ENCODE measurements at regions not wholly inside any gene's neighbourhood (a gene's known extent, or its start where the extent isn't known, plus 50 kb on each side); places are given as distances from the start of the nearest gene placed in this dataset.

GRCh38 chr6:23340271-23340670 is 770.9 kb downstream of the HDGFL1 start:
- no peak overlapping the region for H3K4me3 ChIP-seq (ENCODE audit: low read depth in 1 of 3, low read length in 3 of 3)
- TF ChIP-seq RXRA (IDR thresholded peaks at IDR 0.05) (no peak), EGR1 (IDR thresholded peaks at IDR 0.05; ENCODE audit: low read depth in 2 of 2) (no peak), HNF4G (IDR thresholded peaks at IDR 0.05) (no peak), SP1 (IDR thresholded peaks at IDR 0.05) (no peak), ATF3 (IDR thresholded peaks at IDR 0.05) (no peak), HNF4A (conservative IDR thresholded peaks at IDR 0.05) (no peak), CTCF (IDR thresholded peaks at IDR 0.05; ENCODE audit: low read depth, low read length, missing input control) (no peak)
- H3K36me3 ChIP-seq (ENCODE audit: control insufficient read depth in 4 of 4, insufficient read depth in 3 of 4, low read depth in 1 of 4, low read length in 3 of 4) = no peaks in the 10 kb centered on the region
- H3K27ac ChIP-seq (ENCODE audit: low read depth in 1 of 2, low read length in 2 of 2) = no peak overlapping the region
- 90% methylated on average over 3 of the region's 3 CpGs for WGBS
- peaks cover 0 to 3% (median under 1%) of the 10 kb centered on the region in 4 donors for H3K9me3 ChIP-seq (ENCODE audit: control insufficient read depth in 4 of 4, low read length in 3 of 4)
- H3K27me3 ChIP-seq (ENCODE audit: control insufficient read depth in 4 of 4, insufficient read depth in 4 of 4, low read length in 3 of 4) = no peaks in the 10 kb centered on the region
- H3K4me1 ChIP-seq (ENCODE audit: control insufficient read depth in 4 of 4, insufficient read depth in 4 of 4, low read length in 3 of 4) = no peaks in the 10 kb centered on the region
- H3K9ac ChIP-seq (ENCODE audit: low read depth in 1 of 2, low read length in 2 of 2) = no peak overlapping the region
- DNase-seq (ENCODE audit: low spot score) = no peak

DNA sequence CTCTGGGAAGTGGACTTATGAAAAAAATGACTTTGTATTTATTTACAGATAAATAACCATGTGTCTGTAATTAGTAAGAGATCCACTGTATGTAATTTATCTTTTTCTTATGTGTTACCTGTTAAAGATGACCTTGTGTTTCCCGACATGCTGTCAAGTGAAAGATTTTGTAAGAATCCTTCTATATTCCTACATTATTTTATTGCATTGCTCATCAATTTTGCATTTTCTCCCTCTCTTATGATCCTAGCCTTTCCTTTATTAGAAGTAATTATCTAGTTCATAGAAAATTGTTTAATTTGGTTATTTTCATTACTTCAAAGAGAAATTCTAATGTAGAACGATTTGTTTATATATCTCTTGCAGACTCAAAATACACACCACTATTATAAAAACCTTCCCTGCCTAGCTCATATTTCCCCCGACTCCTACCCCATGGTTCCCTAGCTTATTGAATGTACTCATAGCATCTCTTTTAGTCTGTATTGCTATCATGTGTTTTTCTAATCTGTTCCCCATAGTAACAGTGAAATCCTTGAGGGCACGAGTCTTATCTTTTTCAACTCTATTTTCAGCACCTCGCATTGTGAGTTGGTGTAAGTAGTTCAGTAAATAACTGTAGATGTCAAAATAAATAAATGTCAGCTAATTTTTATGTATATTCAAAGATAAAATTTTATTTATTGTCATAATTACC is 774.4 kb downstream of the HDGFL1 start:
- no peak for DNase-seq (ENCODE audit: low spot score)
- Histone ChIP-seq H3K4me1 (ENCODE audit: control insufficient read depth in 4 of 4, insufficient read depth in 4 of 4, low read length in 3 of 4) (no peaks in the 10 kb centered on the region), H3K9ac (ENCODE audit: low read depth in 1 of 2, low read length in 2 of 2) (no peak overlapping the region), H3K27me3 (ENCODE audit: control insufficient read depth in 4 of 4, insufficient read depth in 4 of 4, low read length in 3 of 4) (no peaks in the 10 kb centered on the region), H3K36me3 (ENCODE audit: control insufficient read depth in 4 of 4, insufficient read depth in 3 of 4, low read depth in 1 of 4, low read length in 3 of 4) (no peaks in the 10 kb centered on the region), H3K4me3 (ENCODE audit: low read depth in 1 of 3, low read length in 3 of 3) (no peak overlapping the region), H3K9me3 (ENCODE audit: control insufficient read depth in 4 of 4, low read length in 3 of 4) (peaks cover 0 to 3% (median under 1%) of the 10 kb centered on the region in 4 donors), H3K27ac (ENCODE audit: low read depth in 1 of 2, low read length in 2 of 2) (no peak overlapping the region)
- WGBS = 89% methylated on average over 5 of the region's 5 CpGs
- TF ChIP-seq HNF4G (IDR thresholded peaks at IDR 0.05) = no peak
- no peak for TF ChIP-seq JUND (IDR thresholded peaks at IDR 0.05)
- TF ChIP-seq GABPA (IDR thresholded peaks at IDR 0.05 in 1 of 2, conservative IDR thresholded peaks at IDR 0.05 in 1 of 2) = no peak
- no peak for TF ChIP-seq REST (IDR thresholded peaks at IDR 0.05)
- no peak for TF ChIP-seq YY1 (IDR thresholded peaks at IDR 0.05)
- TF ChIP-seq SP1 (IDR thresholded peaks at IDR 0.05) = no peak
- no peak for TF ChIP-seq FOXA1 (IDR thresholded peaks at IDR 0.05)

- TF ChIP-seq TAF1 (conservative IDR thresholded peaks at IDR 0.05) (no peak), ATF3 (IDR thresholded peaks at IDR 0.05) (no peak)
- no peak for DNase-seq (ENCODE audit: low spot score)
Observed at GRCh38 chr6:23348185-23348584, 777.8 kb upstream of the NRSN1 start.

More at GRCh38 chr6:23348185-23348584, 777.8 kb upstream of the NRSN1 start:
- no peaks in the 10 kb centered on the region for H3K4me1 ChIP-seq (ENCODE audit: control insufficient read depth in 4 of 4, insufficient read depth in 4 of 4, low read length in 3 of 4)
- H3K27me3 ChIP-seq (ENCODE audit: control insufficient read depth in 4 of 4, insufficient read depth in 4 of 4, low read length in 3 of 4) = no peaks in the 10 kb centered on the region
- H3K27ac ChIP-seq (ENCODE audit: low read depth in 1 of 2, low read length in 2 of 2) = no peak overlapping the region
- H3K4me3 ChIP-seq (ENCODE audit: low read depth in 1 of 3, low read length in 3 of 3) = no peak overlapping the region
- H3K36me3 ChIP-seq (ENCODE audit: control insufficient read depth in 4 of 4, insufficient read depth in 3 of 4, low read depth in 1 of 4, low read length in 3 of 4) = no peaks in the 10 kb centered on the region
- 82% methylated on average over 3 of the region's 3 CpGs for WGBS
- no peak overlapping the region for H3K9ac ChIP-seq (ENCODE audit: low read depth in 1 of 2, low read length in 2 of 2)
- no peaks in the 10 kb centered on the region for H3K9me3 ChIP-seq (ENCODE audit: control insufficient read depth in 4 of 4, low read length in 3 of 4)
